HFF-Myc (cell line): ENCODE measurements at regions not wholly inside any gene's neighbourhood (a gene's known extent, or its start where the extent isn't known, plus 50 kb on each side); places are given as distances from the start of the nearest gene placed in this dataset.

ENCODE experiments used
- DNase-seq: peaks from one replicate; pipeline ENCODE4 v3.0.0-alpha.2; 2011; ENCODE audit warnings: low read depth; ENCODE audit errors: extremely low read depth
- H3K4me3 ChIP-seq: replicated peaks from 2 replicates; pipeline ENCODE4 v1.5.1; 2011; ENCODE audit warnings: low read depth, mild to moderate bottlenecking, control low read depth, low read length
- TF ChIP-seq, protein P1 (sequence below): IDR thresholded peaks from 2 replicates; pipeline ENCODE4 v1.5.1; 2012; ENCODE audit warnings: mild to moderate bottlenecking, low read depth, low read length, control low read depth; ENCODE audit errors: missing control alignments

DNA sequence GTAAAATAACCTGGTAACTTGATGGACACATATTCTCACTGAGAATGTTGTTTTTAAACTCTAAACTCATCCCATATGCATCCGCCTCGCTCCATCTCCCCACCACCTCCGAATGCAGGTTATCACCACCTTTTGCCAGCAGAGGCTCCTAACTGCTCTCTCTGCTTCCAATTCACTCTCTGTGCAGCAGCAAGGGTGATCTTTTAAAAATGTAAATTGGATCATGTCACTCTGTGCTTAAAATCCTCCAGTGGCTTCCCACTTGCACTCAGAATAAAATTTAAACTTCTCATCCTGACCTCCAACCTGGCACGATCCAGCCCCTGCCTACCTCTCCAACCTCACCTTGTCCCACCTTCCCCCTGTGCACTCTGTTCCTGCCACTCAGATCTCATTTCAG, 317.2 kb downstream of the ZSWIM6 start:
- TF ChIP-seq, protein P1, sequence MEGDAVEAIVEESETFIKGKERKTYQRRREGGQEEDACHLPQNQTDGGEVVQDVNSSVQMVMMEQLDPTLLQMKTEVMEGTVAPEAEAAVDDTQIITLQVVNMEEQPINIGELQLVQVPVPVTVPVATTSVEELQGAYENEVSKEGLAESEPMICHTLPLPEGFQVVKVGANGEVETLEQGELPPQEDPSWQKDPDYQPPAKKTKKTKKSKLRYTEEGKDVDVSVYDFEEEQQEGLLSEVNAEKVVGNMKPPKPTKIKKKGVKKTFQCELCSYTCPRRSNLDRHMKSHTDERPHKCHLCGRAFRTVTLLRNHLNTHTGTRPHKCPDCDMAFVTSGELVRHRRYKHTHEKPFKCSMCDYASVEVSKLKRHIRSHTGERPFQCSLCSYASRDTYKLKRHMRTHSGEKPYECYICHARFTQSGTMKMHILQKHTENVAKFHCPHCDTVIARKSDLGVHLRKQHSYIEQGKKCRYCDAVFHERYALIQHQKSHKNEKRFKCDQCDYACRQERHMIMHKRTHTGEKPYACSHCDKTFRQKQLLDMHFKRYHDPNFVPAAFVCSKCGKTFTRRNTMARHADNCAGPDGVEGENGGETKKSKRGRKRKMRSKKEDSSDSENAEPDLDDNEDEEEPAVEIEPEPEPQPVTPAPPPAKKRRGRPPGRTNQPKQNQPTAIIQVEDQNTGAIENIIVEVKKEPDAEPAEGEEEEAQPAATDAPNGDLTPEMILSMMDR, result no peak
- DNase-seq, result no peak
- H3K4me3 ChIP-seq, result no peak overlapping the region

DNA sequence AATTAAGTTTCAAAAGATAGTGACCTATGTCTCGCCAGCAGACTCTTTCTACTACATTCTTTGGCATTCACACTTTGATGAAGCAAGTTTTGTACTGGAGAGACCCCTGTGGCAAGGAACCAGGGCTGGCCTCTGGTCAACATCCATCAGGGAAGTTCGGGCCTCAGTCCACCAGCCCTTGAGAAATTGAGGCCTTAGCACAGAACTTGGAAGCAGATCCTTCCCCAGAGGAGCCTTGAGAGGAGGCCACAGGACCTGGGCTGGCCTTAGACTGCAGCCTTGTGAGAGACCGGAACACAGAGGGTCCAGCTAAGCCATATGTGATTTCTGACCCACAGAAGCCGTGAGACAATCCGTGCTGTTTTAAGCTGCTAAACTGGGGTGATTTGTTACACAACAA, 317.9 kb downstream of the ZSWIM6 start:
- DNase-seq, result no peak
- no peak overlapping the region for H3K4me3 ChIP-seq
- TF ChIP-seq, protein P1, result no peak

DNA sequence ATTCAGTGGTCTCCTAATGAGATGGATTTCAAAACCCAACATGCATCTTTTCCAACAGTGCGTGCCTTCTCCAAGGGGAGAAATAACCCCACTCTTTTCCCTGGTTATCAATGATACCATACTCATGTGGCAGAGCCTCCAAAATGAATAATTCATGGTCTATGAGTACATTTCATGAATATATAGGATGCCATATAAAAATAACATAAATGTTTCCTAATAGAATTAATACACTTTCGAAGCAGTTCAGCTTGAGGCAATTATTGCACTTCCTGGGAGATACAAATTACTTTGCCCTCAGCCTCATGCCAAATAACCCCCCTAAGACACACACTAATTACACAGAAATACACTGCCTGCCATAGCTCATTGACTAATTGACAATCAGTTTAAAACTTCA, 318.6 kb downstream of the ZSWIM6 start:
- TF ChIP-seq, protein P1, result no peak
- H3K4me3 ChIP-seq, result no peak overlapping the region

DNA sequence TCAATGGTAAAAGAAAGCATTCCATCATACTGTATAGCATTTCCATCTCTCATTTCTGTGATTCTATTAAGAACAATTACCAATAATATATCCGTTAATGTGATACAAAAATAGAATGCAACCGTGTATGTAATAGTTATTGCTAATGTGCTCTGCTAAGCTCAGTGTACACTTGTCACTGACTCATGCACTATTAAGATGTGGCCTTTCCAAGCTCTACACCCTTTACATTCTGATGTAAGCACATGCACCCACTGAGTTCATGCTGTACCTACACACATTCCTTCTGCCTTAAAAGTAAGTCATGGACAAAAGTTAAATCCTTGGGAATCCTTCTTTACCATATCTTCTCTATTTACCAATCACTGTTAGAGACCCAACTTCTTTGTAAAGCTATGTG, 319.1 kb downstream of the ZSWIM6 start:
- DNase-seq, result no peak
- H3K4me3 ChIP-seq, result no peak overlapping the region
- TF ChIP-seq, protein P1, result no peak

More for the DNA sequence above, 318.6 kb downstream of the ZSWIM6 start:
- no peak for DNase-seq

DNA sequence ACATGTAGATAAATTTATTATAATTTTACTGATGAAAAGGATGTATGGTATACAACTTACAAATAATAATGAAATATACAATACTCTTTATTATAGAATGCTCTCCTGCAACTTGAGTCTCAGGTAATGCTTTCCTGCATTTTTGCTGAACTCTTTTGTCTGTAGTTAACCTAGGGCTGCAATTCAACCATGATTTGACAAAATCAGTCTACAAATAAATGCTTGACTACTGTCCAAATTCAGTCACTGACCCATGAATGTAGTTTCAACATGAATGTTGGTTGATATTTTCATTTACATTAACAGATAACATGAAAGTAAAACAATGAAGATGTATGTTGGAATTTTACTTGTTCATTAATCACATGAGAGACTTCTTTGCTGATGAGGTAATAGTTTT, 320.9 kb downstream of the ZSWIM6 start:
- TF ChIP-seq, protein P1, result no peak
- no peak for DNase-seq
- no peak overlapping the region for H3K4me3 ChIP-seq

DNA sequence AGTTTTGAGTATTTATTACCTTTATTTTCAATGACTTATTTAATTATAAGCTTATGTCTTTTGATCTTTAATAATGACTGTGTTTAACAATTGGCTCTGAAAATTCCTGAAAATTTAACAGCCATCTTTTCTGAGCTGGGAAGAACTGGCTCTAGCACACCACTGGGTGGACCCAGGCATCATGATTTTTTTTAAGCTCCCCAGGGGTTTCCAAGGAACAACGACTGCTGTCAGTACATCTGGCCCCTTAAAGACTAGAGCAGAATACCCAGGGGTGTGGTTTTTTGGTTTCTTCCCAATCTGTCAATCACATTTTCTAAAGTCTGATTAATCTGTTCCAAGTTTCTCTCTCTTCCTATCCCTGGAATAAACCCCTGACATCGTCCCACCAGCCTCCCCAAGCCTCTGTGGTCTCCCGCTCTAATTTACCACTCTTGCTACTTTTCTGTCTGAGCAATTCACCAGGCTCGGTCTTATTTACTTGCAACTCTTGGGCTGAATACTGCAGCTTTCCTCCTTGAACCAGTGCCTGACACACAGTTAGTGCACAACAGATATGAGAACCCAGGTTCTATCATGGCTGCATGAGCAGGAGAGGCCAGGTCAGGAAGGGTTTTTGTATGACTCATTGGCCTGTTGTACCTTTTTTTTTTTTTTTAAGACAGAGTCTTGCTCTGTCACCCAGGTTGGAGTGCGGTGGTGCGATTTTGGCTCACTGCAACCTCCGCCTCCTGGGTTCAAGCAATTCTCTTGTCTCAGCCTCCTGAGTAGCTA, 321.9 kb downstream of the ZSWIM6 start:
- no peak for DNase-seq
- H3K4me3 ChIP-seq, result no peak overlapping the region
- TF ChIP-seq, protein P1, result no peak

DNA sequence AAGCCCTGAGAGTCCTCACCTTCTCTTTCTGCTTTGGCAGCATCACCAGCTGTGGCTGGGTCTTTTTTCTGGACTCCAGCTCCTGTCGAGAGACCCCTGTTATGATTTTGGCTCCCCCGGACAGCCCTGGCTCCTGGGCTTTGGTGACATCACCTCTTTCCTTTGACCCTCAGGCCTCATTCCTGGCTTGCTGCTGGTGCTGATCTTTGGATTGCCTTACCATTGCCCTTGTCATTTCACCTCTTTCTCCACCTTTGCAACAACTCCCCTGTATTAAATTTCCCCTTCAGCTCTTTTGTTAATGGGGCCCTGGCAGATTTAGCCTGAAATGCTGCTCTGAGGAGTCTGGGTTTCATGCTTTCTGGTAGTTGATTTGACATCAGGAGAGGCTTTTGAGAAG, 322.8 kb downstream of the ZSWIM6 start:
- DNase-seq, result no peak
- TF ChIP-seq, protein P1, result no peak
- H3K4me3 ChIP-seq, result no peak overlapping the region
